ENCODE measurements at regions not wholly inside any gene's neighbourhood (a gene's known extent, or its start where the extent isn't known, plus 50 kb on each side); places are given as distances from the start of the nearest gene placed in this dataset.

DNA sequence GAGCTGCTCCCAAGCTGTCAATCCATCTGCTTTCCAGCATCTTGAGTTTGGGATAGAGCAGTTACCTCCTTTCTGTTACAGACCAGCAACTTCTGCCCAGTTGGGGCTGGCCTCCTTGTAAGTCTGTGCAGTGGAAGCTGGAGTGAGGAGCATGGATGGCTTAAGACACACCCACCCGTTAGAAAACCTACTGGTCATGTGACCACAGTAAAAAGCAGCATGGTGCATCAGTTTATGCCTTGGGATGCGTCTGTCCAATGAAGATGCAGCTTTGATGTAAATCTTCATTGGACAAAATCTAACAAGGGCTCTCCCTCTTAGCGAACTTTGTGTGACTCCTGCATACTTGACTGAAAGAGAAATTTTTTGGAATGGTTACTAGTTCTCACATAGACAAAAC, 453.5 kb downstream of the TYW1 start:
- TF ChIP-seq GABPA (IDR thresholded peaks at IDR 0.05 in 1 of 2, conservative IDR thresholded peaks at IDR 0.05 in 1 of 2): no peak
- TF ChIP-seq, protein P1, sequence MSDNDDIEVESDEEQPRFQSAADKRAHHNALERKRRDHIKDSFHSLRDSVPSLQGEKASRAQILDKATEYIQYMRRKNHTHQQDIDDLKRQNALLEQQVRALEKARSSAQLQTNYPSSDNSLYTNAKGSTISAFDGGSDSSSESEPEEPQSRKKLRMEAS (IDR thresholded peaks at IDR 0.05): no peak
- TF ChIP-seq YY1 (IDR thresholded peaks at IDR 0.05): no peak
- TF ChIP-seq RXRA (IDR thresholded peaks at IDR 0.05): no peak
- TF ChIP-seq, protein P2, sequence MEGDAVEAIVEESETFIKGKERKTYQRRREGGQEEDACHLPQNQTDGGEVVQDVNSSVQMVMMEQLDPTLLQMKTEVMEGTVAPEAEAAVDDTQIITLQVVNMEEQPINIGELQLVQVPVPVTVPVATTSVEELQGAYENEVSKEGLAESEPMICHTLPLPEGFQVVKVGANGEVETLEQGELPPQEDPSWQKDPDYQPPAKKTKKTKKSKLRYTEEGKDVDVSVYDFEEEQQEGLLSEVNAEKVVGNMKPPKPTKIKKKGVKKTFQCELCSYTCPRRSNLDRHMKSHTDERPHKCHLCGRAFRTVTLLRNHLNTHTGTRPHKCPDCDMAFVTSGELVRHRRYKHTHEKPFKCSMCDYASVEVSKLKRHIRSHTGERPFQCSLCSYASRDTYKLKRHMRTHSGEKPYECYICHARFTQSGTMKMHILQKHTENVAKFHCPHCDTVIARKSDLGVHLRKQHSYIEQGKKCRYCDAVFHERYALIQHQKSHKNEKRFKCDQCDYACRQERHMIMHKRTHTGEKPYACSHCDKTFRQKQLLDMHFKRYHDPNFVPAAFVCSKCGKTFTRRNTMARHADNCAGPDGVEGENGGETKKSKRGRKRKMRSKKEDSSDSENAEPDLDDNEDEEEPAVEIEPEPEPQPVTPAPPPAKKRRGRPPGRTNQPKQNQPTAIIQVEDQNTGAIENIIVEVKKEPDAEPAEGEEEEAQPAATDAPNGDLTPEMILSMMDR (IDR thresholded peaks at IDR 0.05; ENCODE audit: low read depth, low read length, missing input control): no peak
- TF ChIP-seq FOXA2 (IDR thresholded peaks at IDR 0.05): no peak
- TF ChIP-seq SP1 (IDR thresholded peaks at IDR 0.05): no peak
- no peak for TF ChIP-seq EGR1 (IDR thresholded peaks at IDR 0.05; ENCODE audit: low read depth in 2 of 2)
- no peak for TF ChIP-seq TAF1 (conservative IDR thresholded peaks at IDR 0.05)
- no peak for TF ChIP-seq JUND (IDR thresholded peaks at IDR 0.05)
- no peak for TF ChIP-seq FOXA1 (IDR thresholded peaks at IDR 0.05)
- no peak for TF ChIP-seq HNF4G (IDR thresholded peaks at IDR 0.05)
- TF ChIP-seq RAD21 (IDR thresholded peaks at IDR 0.05): no peak
- no peak for TF ChIP-seq HNF4A (conservative IDR thresholded peaks at IDR 0.05)
- TF ChIP-seq NR2F2 (IDR thresholded peaks at IDR 0.05): no peak
- TF ChIP-seq, protein P3, sequence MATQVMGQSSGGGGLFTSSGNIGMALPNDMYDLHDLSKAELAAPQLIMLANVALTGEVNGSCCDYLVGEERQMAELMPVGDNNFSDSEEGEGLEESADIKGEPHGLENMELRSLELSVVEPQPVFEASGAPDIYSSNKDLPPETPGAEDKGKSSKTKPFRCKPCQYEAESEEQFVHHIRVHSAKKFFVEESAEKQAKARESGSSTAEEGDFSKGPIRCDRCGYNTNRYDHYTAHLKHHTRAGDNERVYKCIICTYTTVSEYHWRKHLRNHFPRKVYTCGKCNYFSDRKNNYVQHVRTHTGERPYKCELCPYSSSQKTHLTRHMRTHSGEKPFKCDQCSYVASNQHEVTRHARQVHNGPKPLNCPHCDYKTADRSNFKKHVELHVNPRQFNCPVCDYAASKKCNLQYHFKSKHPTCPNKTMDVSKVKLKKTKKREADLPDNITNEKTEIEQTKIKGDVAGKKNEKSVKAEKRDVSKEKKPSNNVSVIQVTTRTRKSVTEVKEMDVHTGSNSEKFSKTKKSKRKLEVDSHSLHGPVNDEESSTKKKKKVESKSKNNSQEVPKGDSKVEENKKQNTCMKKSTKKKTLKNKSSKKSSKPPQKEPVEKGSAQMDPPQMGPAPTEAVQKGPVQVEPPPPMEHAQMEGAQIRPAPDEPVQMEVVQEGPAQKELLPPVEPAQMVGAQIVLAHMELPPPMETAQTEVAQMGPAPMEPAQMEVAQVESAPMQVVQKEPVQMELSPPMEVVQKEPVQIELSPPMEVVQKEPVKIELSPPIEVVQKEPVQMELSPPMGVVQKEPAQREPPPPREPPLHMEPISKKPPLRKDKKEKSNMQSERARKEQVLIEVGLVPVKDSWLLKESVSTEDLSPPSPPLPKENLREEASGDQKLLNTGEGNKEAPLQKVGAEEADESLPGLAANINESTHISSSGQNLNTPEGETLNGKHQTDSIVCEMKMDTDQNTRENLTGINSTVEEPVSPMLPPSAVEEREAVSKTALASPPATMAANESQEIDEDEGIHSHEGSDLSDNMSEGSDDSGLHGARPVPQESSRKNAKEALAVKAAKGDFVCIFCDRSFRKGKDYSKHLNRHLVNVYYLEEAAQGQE (IDR thresholded peaks at IDR 0.05): no peak
- TF ChIP-seq, protein P4, sequence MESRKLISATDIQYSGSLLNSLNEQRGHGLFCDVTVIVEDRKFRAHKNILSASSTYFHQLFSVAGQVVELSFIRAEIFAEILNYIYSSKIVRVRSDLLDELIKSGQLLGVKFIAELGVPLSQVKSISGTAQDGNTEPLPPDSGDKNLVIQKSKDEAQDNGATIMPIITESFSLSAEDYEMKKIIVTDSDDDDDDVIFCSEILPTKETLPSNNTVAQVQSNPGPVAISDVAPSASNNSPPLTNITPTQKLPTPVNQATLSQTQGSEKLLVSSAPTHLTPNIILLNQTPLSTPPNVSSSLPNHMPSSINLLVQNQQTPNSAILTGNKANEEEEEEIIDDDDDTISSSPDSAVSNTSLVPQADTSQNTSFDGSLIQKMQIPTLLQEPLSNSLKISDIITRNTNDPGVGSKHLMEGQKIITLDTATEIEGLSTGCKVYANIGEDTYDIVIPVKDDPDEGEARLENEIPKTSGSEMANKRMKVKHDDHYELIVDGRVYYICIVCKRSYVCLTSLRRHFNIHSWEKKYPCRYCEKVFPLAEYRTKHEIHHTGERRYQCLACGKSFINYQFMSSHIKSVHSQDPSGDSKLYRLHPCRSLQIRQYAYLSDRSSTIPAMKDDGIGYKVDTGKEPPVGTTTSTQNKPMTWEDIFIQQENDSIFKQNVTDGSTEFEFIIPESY (IDR thresholded peaks at IDR 0.05): no peak
- no peak overlapping the region for H3K27ac ChIP-seq (ENCODE audit: low read depth in 1 of 2, low read length in 2 of 2)
- H3K9me3 ChIP-seq (ENCODE audit: control insufficient read depth in 4 of 4, low read length in 3 of 4): no peaks in the 10 kb centered on the region
- H3K4me1 ChIP-seq (ENCODE audit: control insufficient read depth in 4 of 4, insufficient read depth in 4 of 4, low read length in 3 of 4): no peaks in the 10 kb centered on the region
- WGBS: 74% methylated on average over 3 of the region's 3 CpGs
- no peak overlapping the region for H3K9ac ChIP-seq (ENCODE audit: low read depth in 1 of 2, low read length in 2 of 2)
- H3K27me3 ChIP-seq (ENCODE audit: control insufficient read depth in 4 of 4, insufficient read depth in 4 of 4, low read length in 3 of 4): peaks cover 0 to 1% (median 0%) of the 10 kb centered on the region in 4 donors
- no peak overlapping the region for H3K4me3 ChIP-seq (ENCODE audit: low read depth in 1 of 3, low read length in 3 of 3)
- no peak for DNase-seq (ENCODE audit: low spot score)
- no peaks in the 10 kb centered on the region for H3K36me3 ChIP-seq (ENCODE audit: control insufficient read depth in 4 of 4, insufficient read depth in 3 of 4, low read depth in 1 of 4, low read length in 3 of 4)

DNA sequence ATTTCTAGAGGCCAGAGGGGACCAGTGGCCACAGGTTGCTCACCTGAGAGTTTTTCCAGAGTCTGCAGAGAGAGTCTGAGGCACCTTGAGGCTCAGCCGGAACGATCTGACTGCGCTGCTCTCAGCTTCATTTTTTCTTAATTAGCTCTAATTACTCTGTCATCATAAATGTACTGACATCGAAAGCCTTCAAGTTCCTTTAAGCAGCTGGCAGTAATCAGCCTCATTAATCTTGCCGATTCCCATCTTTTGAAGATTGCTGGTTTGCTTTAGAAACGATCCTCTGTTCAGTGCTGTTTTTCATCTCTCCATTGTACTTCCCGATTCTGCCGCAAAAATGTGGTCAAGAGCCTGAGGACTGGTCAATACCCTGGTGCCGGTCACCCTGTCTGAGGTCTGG, 454.7 kb downstream of the TYW1 start:
- Histone ChIP-seq H3K9me3 (ENCODE audit: control insufficient read depth in 4 of 4, low read length in 3 of 4) (no peaks in the 10 kb centered on the region), H3K27ac (ENCODE audit: low read depth in 1 of 2, low read length in 2 of 2) (no peak overlapping the region), H3K9ac (ENCODE audit: low read depth in 1 of 2, low read length in 2 of 2) (no peak overlapping the region), H3K4me1 (ENCODE audit: control insufficient read depth in 4 of 4, insufficient read depth in 4 of 4, low read length in 3 of 4) (no peaks in the 10 kb centered on the region), H3K36me3 (ENCODE audit: control insufficient read depth in 4 of 4, insufficient read depth in 3 of 4, low read depth in 1 of 4, low read length in 3 of 4) (no peaks in the 10 kb centered on the region), H3K4me3 (ENCODE audit: low read depth in 1 of 3, low read length in 3 of 3) (no peak overlapping the region), H3K27me3 (ENCODE audit: control insufficient read depth in 4 of 4, insufficient read depth in 4 of 4, low read length in 3 of 4) (peaks cover 0 to 2% (median 0%) of the 10 kb centered on the region in 4 donors)
- WGBS: 85% methylated on average over 9 of the region's 9 CpGs
- TF ChIP-seq RXRA (IDR thresholded peaks at IDR 0.05) (no peak), JUND (IDR thresholded peaks at IDR 0.05) (no peak), FOXA1 (IDR thresholded peaks at IDR 0.05) (no peak), GABPA (IDR thresholded peaks at IDR 0.05 in 1 of 2, conservative IDR thresholded peaks at IDR 0.05 in 1 of 2) (no peak), HNF4G (IDR thresholded peaks at IDR 0.05) (no peak), TAF1 (conservative IDR thresholded peaks at IDR 0.05) (no peak), NR2F2 (IDR thresholded peaks at IDR 0.05) (no peak), HNF4A (conservative IDR thresholded peaks at IDR 0.05) (no peak), SP1 (IDR thresholded peaks at IDR 0.05) (no peak), FOXA2 (IDR thresholded peaks at IDR 0.05) (no peak)
- TF ChIP-seq, protein P5, sequence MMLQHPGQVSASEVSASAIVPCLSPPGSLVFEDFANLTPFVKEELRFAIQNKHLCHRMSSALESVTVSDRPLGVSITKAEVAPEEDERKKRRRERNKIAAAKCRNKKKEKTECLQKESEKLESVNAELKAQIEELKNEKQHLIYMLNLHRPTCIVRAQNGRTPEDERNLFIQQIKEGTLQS (IDR thresholded peaks at IDR 0.05): no peak
- TF ChIP-seq, protein P2 (IDR thresholded peaks at IDR 0.05; ENCODE audit: low read depth, low read length, missing input control): no peak
- TF ChIP-seq, protein P3 (IDR thresholded peaks at IDR 0.05): no peak
- no peak for DNase-seq (ENCODE audit: low spot score)
